Prostate gland (tissue), 2 donors: ENCODE measurements at regions not wholly inside any gene's neighbourhood (a gene's known extent, or its start where the extent isn't known, plus 50 kb on each side); places are given as distances from the start of the nearest gene placed in this dataset.

ENCODE experiments used
- CTCF ChIP-seq, 4 experiments: fragments of 200-600 bp in 2 of 4; fragments of 450-650 bp in 2 of 4; sonication (generic) in 2 of 4; IDR thresholded peaks; 1 replicate in 3 of 4; 2 replicates in 1 of 4; pipeline ENCODE4 v1.5.1; 2016 to 2019; ENCODE audit warnings: antibody characterized with exemption in 4 of 4, mild to moderate bottlenecking in 2 of 4, moderate library complexity in 2 of 4
- POLR2A ChIP-seq: fragments of 450-650 bp; IDR thresholded peaks from one replicate; pipeline ENCODE4 v1.6.1; 2016; ENCODE audit warnings: antibody characterized with exemption, mild to moderate bottlenecking
- POLR2AphosphoS5 ChIP-seq: sonication (generic); formaldehyde crosslinking; IDR thresholded peaks from one replicate; pipeline ENCODE4 v1.6.1; 2017; ENCODE audit warnings: antibody characterized with exemption

- TF ChIP-seq POLR2A (no peak), CTCF (IDR thresholded peaks at IDR 0.05) (no peak), POLR2AphosphoS5 (no peak)
Measured at GRCh38 chr11:30155428-30155827, 75.4 kb upstream of the FSHB start.
